HG03025 (cell line): ENCODE measurements at regions not wholly inside any gene's neighbourhood (a gene's known extent, or its start where the extent isn't known, plus 50 kb on each side); places are given as distances from the start of the nearest gene placed in this dataset.
"Not testable (repeated sequence)": the region's sequence is repeated elsewhere in the genome, so short reads cannot be mapped to it uniquely, and the experiment has no call there.

Source experiments
- ATAC-seq: cut with Tn5 transposase; IDR thresholded peaks from one replicate; pipeline ENCODE4 v1.9.1; 2021; ENCODE audit warnings: mild to moderate bottlenecking, moderate library complexity; ENCODE audit not compliant: unreplicated experiment, low FRiP score

DNA sequence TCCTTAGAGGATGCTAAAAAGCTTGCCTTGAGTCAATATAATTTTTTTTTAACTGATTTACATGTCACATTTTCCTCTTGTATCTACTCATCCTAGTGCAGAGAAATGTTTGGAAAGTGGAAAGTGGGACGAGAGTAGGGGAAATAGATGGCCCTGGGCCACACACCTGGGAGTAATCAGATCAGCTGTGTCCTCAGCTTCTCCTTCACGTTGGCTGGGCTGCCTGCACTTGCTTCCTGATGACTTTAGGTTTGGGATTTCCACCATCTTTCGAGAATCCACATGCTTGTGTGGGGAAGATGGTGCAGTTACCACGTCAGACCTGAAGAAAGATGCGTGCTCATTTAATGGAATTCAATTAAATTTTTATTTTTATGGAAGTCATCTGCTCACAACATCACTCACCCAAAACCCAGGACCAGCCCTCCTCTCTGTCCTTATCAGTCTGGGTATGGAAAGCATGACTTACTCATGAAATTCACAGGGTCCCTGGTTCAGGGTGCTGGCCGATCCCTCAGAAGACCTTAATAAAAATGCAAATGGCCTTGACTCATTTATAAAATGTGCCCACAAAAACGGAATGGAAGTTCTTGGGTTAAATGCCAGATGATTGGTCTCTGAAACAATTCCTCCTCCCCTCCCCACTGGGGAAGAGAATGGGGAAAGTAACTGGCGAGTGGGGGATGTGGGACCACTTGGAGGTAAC is 74.5 kb upstream of the TIAM2 start:
- ATAC-seq: no peak

DNA sequence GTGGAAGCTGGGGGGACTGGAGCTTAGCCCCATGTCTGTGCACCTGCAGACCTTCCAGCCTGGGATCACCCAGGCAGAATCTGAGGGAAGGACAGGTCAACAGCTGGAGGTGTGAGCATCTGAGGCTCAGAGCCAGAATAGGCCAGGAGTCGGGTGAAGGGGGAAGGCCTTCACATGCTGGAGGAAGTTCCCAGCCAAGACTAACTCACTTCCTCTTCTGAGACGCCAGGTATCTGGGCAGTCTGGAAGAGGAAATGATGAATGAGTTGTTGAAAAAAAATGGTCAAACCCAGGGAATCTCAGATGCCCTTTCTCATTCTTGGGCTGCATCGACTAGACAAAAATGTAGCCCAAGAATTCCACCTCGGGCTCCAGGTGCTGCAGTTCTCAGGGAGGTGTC is 73.6 kb upstream of the TIAM2 start:
- ATAC-seq: peak; percentile 67

GRCh38 chr6:154923199-154923869 is 71.8 kb upstream of the TIAM2 start:
- no peak for ATAC-seq

- ATAC-seq: no peak
Measured at GRCh38 chr6:154925130-154925529, 70.0 kb upstream of the TIAM2 start.

DNA sequence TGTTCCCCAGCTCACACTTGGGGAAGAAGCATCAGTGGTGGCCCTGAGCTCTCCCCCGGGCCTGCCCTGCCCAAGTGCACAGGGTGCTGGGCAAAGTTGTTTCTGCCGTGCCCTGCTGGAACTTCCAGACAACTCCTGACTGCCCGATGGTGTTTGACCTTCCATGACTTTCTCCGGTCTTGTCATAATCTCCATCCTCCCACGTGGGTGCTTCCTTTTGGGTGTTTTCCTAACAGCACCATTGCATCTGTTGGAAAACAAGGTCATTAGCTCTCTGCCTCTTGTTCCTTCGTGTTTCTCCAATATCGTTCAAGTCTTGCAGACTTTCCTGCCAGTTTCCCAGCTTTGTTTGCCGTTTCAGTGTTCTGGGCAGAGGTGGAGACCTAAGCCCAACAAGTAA is 68.7 kb upstream of the TIAM2 start:
- no peak for ATAC-seq

GRCh38 chr6:154928325-154928922 is 66.7 kb upstream of the TIAM2 start:
- no peak for ATAC-seq

DNA sequence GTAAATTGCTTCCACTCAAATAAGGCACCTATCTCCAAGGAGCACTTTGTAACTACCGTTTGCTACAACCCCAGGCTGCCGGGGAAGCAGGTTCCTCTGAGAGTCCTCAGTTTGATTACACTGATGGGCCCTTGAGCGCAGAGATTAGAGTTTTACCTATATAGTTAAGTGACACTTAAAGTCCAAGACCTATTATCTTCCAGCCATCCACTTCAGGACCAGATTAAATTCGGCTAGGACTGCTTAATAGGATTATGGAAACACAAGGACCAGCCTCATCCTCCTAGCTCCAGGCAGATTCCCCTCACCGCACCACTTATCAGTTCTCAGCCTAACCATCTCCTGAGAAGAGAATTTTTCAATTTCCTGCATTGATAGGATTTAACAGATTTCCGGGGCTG is 64.7 kb upstream of the TIAM2 start:
- ATAC-seq: no peak

DNA sequence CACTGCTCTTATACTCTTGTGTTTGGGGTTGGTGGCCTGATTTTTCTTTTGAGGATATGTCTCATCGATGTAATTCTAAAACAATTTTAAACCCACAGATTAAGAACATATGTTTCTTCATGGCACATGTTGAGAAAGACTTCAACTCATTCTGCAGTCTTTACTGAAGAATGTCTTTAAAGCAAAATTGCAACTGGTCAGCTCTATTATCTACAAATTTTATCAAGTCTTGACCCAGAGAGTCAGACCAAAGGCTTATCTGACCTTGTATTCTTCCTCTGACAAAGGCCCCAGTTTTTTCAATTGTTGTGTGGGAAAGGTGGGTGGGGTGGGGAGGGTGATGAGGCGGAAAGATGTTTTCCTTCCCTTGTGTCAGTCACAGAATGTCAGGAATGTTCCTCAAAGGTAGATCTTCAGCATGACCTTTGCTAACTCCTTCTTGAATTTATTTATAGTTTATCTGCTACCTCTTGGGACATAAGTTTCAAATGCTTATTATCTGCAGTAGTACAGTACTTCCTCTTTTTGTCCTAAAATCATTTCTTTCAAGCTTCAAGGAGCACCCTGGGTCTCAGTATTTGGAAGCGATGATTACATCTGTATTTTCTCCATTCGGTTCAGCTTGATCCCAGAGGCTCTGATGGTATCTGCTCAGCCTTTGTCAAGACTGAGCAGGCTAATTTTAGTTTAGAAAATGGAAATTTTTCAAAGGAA is 63.2 kb upstream of the TIAM2 start:
- no peak for ATAC-seq

DNA sequence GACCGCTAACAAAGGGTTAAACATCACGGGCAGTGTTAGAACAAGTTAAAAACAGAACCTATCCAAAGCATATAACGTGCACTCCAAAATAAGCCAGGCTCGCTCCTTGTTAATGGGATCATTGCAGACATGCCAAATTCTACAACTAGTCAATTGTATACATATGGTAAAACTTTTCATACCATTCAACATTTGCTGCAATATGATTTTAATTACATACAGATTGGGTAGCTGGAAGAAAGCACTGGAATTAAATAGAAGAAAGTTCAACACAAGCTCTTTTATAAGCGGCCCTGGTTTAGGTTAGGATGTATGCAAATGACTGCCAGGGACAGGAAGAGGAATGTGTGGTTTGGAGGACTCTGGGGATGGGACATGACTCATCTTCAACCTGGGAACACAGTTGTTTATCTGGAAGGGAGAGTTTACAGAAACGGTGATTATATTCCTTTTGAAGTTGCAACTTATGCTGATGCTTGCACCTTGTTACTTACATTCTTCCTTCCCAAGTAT is 62.5 kb upstream of the TIAM2 start:
- no peak for ATAC-seq

- no peak for ATAC-seq
Measured at GRCh38 chr6:154933181-154933827, 61.8 kb upstream of the TIAM2 start.

GRCh38 chr6:154937306-154938220 is 57.6 kb upstream of the TIAM2 start:
- ATAC-seq: no peak

- no peak for ATAC-seq
Measured at GRCh38 chr6:154938221-154938580, 56.9 kb upstream of the TIAM2 start.

DNA sequence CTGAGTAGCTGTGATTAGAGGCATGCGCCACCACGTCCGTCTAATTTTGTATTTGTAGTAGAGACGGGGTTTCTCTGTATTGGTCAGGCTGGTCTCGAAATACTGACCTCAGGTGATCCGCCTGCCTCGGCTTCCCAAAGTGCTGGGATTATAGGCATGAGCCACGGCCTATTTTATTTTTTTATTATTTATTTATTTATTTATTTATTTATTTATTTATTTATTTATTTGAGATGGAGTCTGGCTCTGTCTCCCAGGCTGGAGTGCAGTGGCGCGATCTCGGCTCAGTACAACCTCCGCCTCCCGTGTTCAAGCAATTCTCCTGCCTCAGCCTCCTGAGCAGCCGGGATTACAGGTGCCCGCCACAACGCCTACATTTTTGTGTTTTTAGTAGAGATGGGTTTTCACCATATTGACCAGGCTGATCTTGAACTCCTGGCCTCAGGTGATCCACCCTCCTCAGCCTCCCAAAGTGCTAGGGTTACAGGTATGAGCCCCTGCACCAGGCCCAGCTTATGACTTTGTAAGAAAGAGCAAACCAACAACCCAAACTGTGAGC is 56.3 kb upstream of the TIAM2 start:
- ATAC-seq: not testable (repeated sequence)

- ATAC-seq: no peak
Measured at GRCh38 chr6:154942770-154943169, 52.3 kb upstream of the TIAM2 start.

DNA sequence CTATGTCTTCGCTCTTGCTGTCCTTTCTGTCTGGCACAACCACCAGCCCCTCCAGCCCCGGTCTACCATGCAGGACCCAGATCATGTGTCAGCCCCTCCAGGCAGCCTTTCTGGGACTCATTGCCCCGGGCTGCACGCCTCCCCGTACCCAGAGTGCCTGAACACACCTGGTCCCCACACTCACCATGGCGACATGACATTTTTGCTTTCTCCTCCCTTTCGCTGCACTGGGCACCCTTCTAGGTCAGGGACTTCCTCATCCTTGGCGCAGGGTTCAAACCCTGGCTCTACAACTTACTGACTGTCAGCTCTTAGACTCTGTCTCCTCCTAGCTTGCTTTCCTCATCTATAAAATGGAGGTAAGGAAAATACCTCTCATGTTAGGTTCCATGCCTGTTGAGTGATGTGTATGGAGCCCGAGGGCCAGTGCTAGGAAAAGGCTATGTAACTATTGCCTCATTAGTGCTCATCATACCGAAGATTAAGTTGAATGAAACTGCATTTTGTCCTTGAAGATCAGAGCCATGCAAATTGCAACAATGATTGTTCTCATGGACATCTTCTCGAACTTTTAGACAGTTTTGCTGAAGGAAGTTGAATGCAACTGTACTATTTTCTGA is 49.7 kb upstream of the TIAM2 start:
- no peak for ATAC-seq
